ENCODE measurements at regions not wholly inside any gene's neighbourhood (a gene's known extent, or its start where the extent isn't known, plus 50 kb on each side); places are given as distances from the start of the nearest gene placed in this dataset.
"Not testable (repeated sequence)": the region's sequence is repeated elsewhere in the genome, so short reads cannot be mapped to it uniquely, and the experiment has no call there.

- DNase-seq: not testable (repeated sequence)
These were observed 1085.8 kb downstream of the PCDH9 start for GRCh38 chr13:66144357-66144756.

- no peak for DNase-seq
These were observed 1090.4 kb downstream of the PCDH9 start for GRCh38 chr13:66139701-66140100.

- no peak for DNase-seq
These were observed 1090.9 kb downstream of the PCDH9 start for GRCh38 chr13:66139250-66139649.

- no peak for DNase-seq
These were observed 1091.8 kb downstream of the PCDH9 start for GRCh38 chr13:66138172-66138811.

GRCh38 chr13:66137384-66137783 is 1092.8 kb downstream of the PCDH9 start:
- DNase-seq: no peak

GRCh38 chr13:66128692-66129269 is 1101.4 kb downstream of the PCDH9 start:
- DNase-seq: no peak

- DNase-seq: no peak
These were observed 1101.9 kb downstream of the PCDH9 start for GRCh38 chr13:66128201-66128600.

GRCh38 chr13:66117563-66117962 is 1112.6 kb downstream of the PCDH9 start:
- DNase-seq: no peak

GRCh38 chr13:66113882-66114526 is 1116.1 kb downstream of the PCDH9 start:
- no peak for DNase-seq

- no peak for DNase-seq
These were observed 1118.5 kb downstream of the PCDH9 start for GRCh38 chr13:66111628-66112027.

- DNase-seq: no peak
These were observed 1123.9 kb downstream of the PCDH9 start for GRCh38 chr13:66106246-66106645.

- no peak for DNase-seq
These were observed 1127.3 kb downstream of the PCDH9 start for GRCh38 chr13:66102864-66103263.

- DNase-seq: no peak
These were observed 1130.3 kb downstream of the PCDH9 start for GRCh38 chr13:66099825-66100224.

- DNase-seq: no peak
These were observed 1131.1 kb downstream of the PCDH9 start for GRCh38 chr13:66098931-66099628.

- no peak for DNase-seq
These were observed 1140.4 kb downstream of the PCDH9 start for GRCh38 chr13:66089711-66090110.

GRCh38 chr13:66087269-66087710 is 1142.8 kb downstream of the PCDH9 start:
- DNase-seq: no peak

GRCh38 chr13:66077132-66077689 is 1152.9 kb downstream of the PCDH9 start:
- DNase-seq: no peak

GRCh38 chr13:66076417-66076816 is 1153.7 kb downstream of the PCDH9 start:
- DNase-seq: no peak

GRCh38 chr13:66074018-66074615 is 1156.0 kb downstream of the PCDH9 start:
- DNase-seq: no peak

GRCh38 chr13:66072097-66072496 is 1158.0 kb downstream of the PCDH9 start:
- DNase-seq: not testable (repeated sequence)

GRCh38 chr13:66071608-66072007 is 1158.5 kb downstream of the PCDH9 start:
- DNase-seq: no peak

- no peak for DNase-seq
These were observed 1159.1 kb downstream of the PCDH9 start for GRCh38 chr13:66071029-66071428.

GRCh38 chr13:66069570-66069969 is 1160.6 kb downstream of the PCDH9 start:
- no peak for DNase-seq

Data from CD4-positive, alpha-beta T cell treated with Interleukin-12 subunit alpha and Interleukin-12 subunit beta, for 1 hour (primary cell).